HCT116 (cell line): ENCODE measurements at regions not wholly inside any gene's neighbourhood (a gene's known extent, or its start where the extent isn't known, plus 50 kb on each side); places are given as distances from the start of the nearest gene placed in this dataset.

Source experiments
- ATAC-seq: fragments of 200-7000 bp; cut with Tn5 transposase; 2 replicates; pipeline ENCODE4 v1.9.1; 2020; ENCODE audit warnings: mild to moderate bottlenecking, moderate library complexity
- BruUV-seq: library from RNA; stranded (reverse); fragments of 400-500 nt; replicated peaks from 2 replicates; lab custom pipeline; 2021; lab: Mats Ljungman, UMichigan
- CTCF ChIA-PET: fragments of 300-600 bp; sonication (Branson Sonifier 250); formaldehyde crosslinking; loops from one replicate; lab custom pipeline; 2021; ENCODE audit warnings: antibody characterized with exemption; lab: Charles Lee
- POLR2A ChIA-PET: fragments of 300-600, 350-600 bp; sonication (Branson Sonifier 250); formaldehyde crosslinking; loops from one replicate; lab custom pipeline; 2021; ENCODE audit warnings: antibody characterized with exemption; lab: Charles Lee
- RAD21 ChIA-PET, 2 experiments: fragments of 300-600 bp; sonication (Branson Sonifier 250); formaldehyde crosslinking; loops; one replicate each; lab custom pipeline; 2023; ENCODE audit warnings: low total read pairs in 2 of 2; ENCODE audit not compliant: uncharacterized antibody in 2 of 2, unreplicated experiment in 2 of 2, low non-redundant PET in 1 of 2; lab: Charles Lee
- DNase-seq: peaks from one replicate; pipeline ENCODE4 v3.0.0-alpha.2; 2010; ENCODE audit warnings: low read depth, low spot score
- H2AFZ ChIP-seq: fragments of 200-600 bp; shearing (Covaris generic), sonication (generic); 2 replicates; pipeline ENCODE4 v1.6.1; 2017; ENCODE audit warnings: low read depth, mixed run types, mixed read lengths, antibody characterized with exemption, low read length; ENCODE audit not compliant: poor library complexity, severe bottlenecking
- H3K27ac ChIP-seq: 2 replicates; pipeline ENCODE4 v1.5.1; 2012; ENCODE audit warnings: low read depth, low read length
- H3K27me3 ChIP-seq: fragments of 200-600 bp; sonication (generic); 2 replicates; pipeline ENCODE4 v1.6.1; 2016; ENCODE audit warnings: mixed run types, low read length, mixed read lengths; ENCODE audit not compliant: insufficient read depth
- H3K36me3 ChIP-seq, 2 experiments: fragments of 200-500 bp in 1 of 2; fragments of 200-600 bp in 1 of 2; sonication (Bioruptor generic) in 1 of 2; sonication (generic) in 1 of 2; 2 replicates each; pipeline versions ENCODE4 v1.5.1 to v1.6.1; 2014 to 2016; ENCODE audit warnings: low read length in 2 of 2, inconsistent platforms in 1 of 2, mixed read lengths in 1 of 2, mixed run types in 1 of 2; ENCODE audit not compliant: insufficient read depth in 2 of 2, control insufficient read depth in 1 of 2
- H3K4me1 ChIP-seq, 2 experiments: fragments of 200-600 bp in 1 of 2; sonication (generic) in 1 of 2; 2 replicates each; pipeline versions ENCODE4 v1.5.1 to v1.6.1; 2012 to 2017; ENCODE audit warnings: low read length in 2 of 2, inconsistent platforms in 1 of 2, mild to moderate bottlenecking in 1 of 2, mixed read lengths in 1 of 2, mixed run types in 1 of 2, moderate library complexity in 1 of 2; ENCODE audit not compliant: insufficient read depth in 2 of 2, control insufficient read depth in 1 of 2
- H3K4me2 ChIP-seq: fragments of 200-600 bp; sonication (generic); 2 replicates; pipeline ENCODE4 v1.6.1; 2017; ENCODE audit warnings: mixed run types, low read length, mixed read lengths
- H3K4me3 ChIP-seq, 2 experiments: fragments of 200-600 bp in 1 of 2; sonication (generic) in 1 of 2; replicated peaks in 1 of 2; 2 replicates each; pipeline ENCODE4 v1.5.1; 2011 to 2016; ENCODE audit warnings: low read length in 2 of 2, control low read depth in 1 of 2, low read depth in 1 of 2, mild to moderate bottlenecking in 1 of 2, mixed read lengths in 1 of 2, mixed run types in 1 of 2
- H3K79me2 ChIP-seq: fragments of 200-600 bp; sonication (generic); 2 replicates; pipeline ENCODE4 v1.6.1; 2017; ENCODE audit warnings: mild to moderate bottlenecking, mixed run types, low read length, moderate library complexity, mixed read lengths; ENCODE audit not compliant: insufficient read depth
- H3K9ac ChIP-seq: fragments of 200-600 bp; sonication (generic); 2 replicates; pipeline ENCODE4 v1.6.1; 2016; ENCODE audit warnings: low read length, mixed read lengths
- H3K9me2 ChIP-seq: fragments of 200-600 bp; sonication (generic), shearing (Covaris generic); 2 replicates; pipeline ENCODE4 v1.6.1; 2017; ENCODE audit warnings: mixed run types, mild to moderate bottlenecking, moderate library complexity; ENCODE audit not compliant: insufficient read depth
- H3K9me3 ChIP-seq, 2 experiments: fragments of 200-500 bp in 1 of 2; fragments of 200-600 bp in 1 of 2; sonication (Bioruptor generic) in 1 of 2; sonication (generic) in 1 of 2; 2 replicates each; pipeline ENCODE4 v1.6.1; 2014 to 2017; ENCODE audit warnings: low read length in 2 of 2, mixed read lengths in 2 of 2, inconsistent platforms in 1 of 2, low read depth in 1 of 2, mild to moderate bottlenecking in 1 of 2, mixed run types in 1 of 2, moderate library complexity in 1 of 2; ENCODE audit not compliant: control insufficient read depth in 1 of 2, insufficient read depth in 1 of 2
- H4K20me1 ChIP-seq: fragments of 200-600 bp; sonication (generic), shearing (Covaris generic); 2 replicates; pipeline ENCODE4 v1.6.1; 2017; ENCODE audit warnings: mixed run types, mild to moderate bottlenecking, moderate library complexity; ENCODE audit not compliant: insufficient read depth
- CBX3 ChIP-seq: IDR thresholded peaks from 2 replicates; pipeline ENCODE4 v1.6.1; 2012; ENCODE audit warnings: low read depth
- CEBPB ChIP-seq: IDR thresholded peaks from 2 replicates; pipeline ENCODE4 v1.6.1; 2012; ENCODE audit warnings: low read depth
- CTCF ChIP-seq, 3 experiments: fragments of 200-600 bp in 1 of 3; sonication (generic) in 1 of 3; IDR thresholded peaks in 2 of 3; conservative IDR thresholded peaks in 1 of 3; 2 replicates each; pipeline ENCODE4 v1.5.1; 2012 to 2017; ENCODE audit warnings: low read depth in 2 of 3, low read length in 2 of 3, antibody characterized with exemption in 1 of 3, borderline replicate concordance in 1 of 3, control low read depth in 1 of 3, mild to moderate bottlenecking in 1 of 3, mixed read lengths in 1 of 3, mixed run types in 1 of 3, moderate library complexity in 1 of 3; ENCODE audit not compliant: insufficient read depth in 1 of 3
- EGR1 ChIP-seq: IDR thresholded peaks from 2 replicates; pipeline ENCODE4 v1.6.1; 2012; ENCODE audit warnings: low read depth
- ELF1 ChIP-seq: IDR thresholded peaks from 2 replicates; pipeline ENCODE4 v1.6.1; 2012; ENCODE audit warnings: low read depth, borderline replicate concordance
- EZH2 ChIP-seq: fragments of 200-600 bp; sonication (generic); IDR thresholded peaks from 2 replicates; pipeline ENCODE4 v1.6.1; 2017; ENCODE audit warnings: antibody characterized with exemption, mixed run types
- EZH2phosphoT487 ChIP-seq: fragments of 200-600 bp; IDR thresholded peaks from 2 replicates; pipeline ENCODE4 v1.6.1; 2018; ENCODE audit warnings: antibody characterized with exemption, borderline replicate concordance
- FOSL1 ChIP-seq: IDR thresholded peaks from 2 replicates; pipeline ENCODE4 v1.6.1; 2012; ENCODE audit warnings: low read depth
- JUND ChIP-seq: IDR thresholded peaks from 2 replicates; pipeline ENCODE4 v1.6.1; 2012
- MAX ChIP-seq: IDR thresholded peaks from 2 replicates; pipeline ENCODE4 v1.6.1; 2012
- POLR2A ChIP-seq: IDR thresholded peaks from 2 replicates; pipeline ENCODE4 v1.7.0; 2011; ENCODE audit warnings: borderline replicate concordance; ENCODE audit not compliant: insufficient read depth, insufficient read length; ENCODE audit errors: extremely low read depth
- POLR2AphosphoS5 ChIP-seq: IDR thresholded peaks from 2 replicates; pipeline ENCODE4 v1.6.1; 2011; ENCODE audit warnings: mild to moderate bottlenecking, low read depth, low read length, moderate library complexity
- RAD21 ChIP-seq: IDR thresholded peaks from 2 replicates; pipeline ENCODE4 v1.6.1; 2012; ENCODE audit warnings: low read depth, mild to moderate bottlenecking
- REST ChIP-seq: IDR thresholded peaks from 2 replicates; pipeline ENCODE4 v1.6.1; 2012; ENCODE audit warnings: low read depth
- SIN3A ChIP-seq: IDR thresholded peaks from 2 replicates; pipeline ENCODE4 v1.6.1; 2012; ENCODE audit warnings: low read depth
- TCF7L2 ChIP-seq: IDR thresholded peaks from 2 replicates; pipeline ENCODE4 v1.7.0; 2011; ENCODE audit warnings: borderline replicate concordance, inconsistent platforms; ENCODE audit not compliant: insufficient read depth, insufficient read length; ENCODE audit errors: extremely low read depth
- ZNF274 ChIP-seq: fragments of 200-500 bp; sonication (Bioruptor generic); IDR thresholded peaks from 2 replicates; pipeline ENCODE4 v1.6.1; 2014; ENCODE audit warnings: mild to moderate bottlenecking, low read depth, low read length, inconsistent platforms
- intact Hi-C: fragments of 100-400 bp; cut with micrococcal nuclease; formaldehyde crosslinking; loops from 2 replicates; pipeline ENCODE4 v1.10.0; 2022

- no peaks in the 10 kb centered on the region for H3K27me3 ChIP-seq
- no peaks in the 10 kb centered on the region for H4K20me1 ChIP-seq
- no peak overlapping the region for H3K4me2 ChIP-seq
- no peak overlapping the region for H3K4me3 ChIP-seq
- no peak overlapping the region for H3K27ac ChIP-seq
- H3K9ac ChIP-seq, result no peak overlapping the region
- ChIA-PET RAD21 (no interaction called here), POLR2A (no interaction called here), CTCF (no interaction called here)
- no peaks in the 10 kb centered on the region for H3K36me3 ChIP-seq
- no peak overlapping the region for H2AFZ ChIP-seq
- ATAC-seq (no peak), DNase-seq (no peak)
- no peaks in the 10 kb centered on the region for H3K4me1 ChIP-seq
- H3K79me2 ChIP-seq, result no peaks in the 10 kb centered on the region
- intact Hi-C loops, result no loop called here
- H3K9me2 ChIP-seq, result no peaks in the 10 kb centered on the region
- H3K9me3 ChIP-seq, result no peaks in the 10 kb centered on the region
- no TSS peak for BruUV-seq
- TF ChIP-seq REST (no peak), EZH2 (no peak), TCF7L2 (no peak), CEBPB (no peak), RAD21 (no peak), EZH2phosphoT487 (no peak), JUND (no peak), POLR2A (no peak), ELF1 (no peak), ZNF274 (no peak), CBX3 (no peak), EGR1 (no peak), FOSL1 (no peak), MAX (no peak), CTCF (IDR thresholded peaks at IDR 0.05 in 2 of 3, conservative IDR thresholded peaks at IDR 0.05 in 1 of 3; ENCODE audit: borderline replicate concordance in 1 of 3, insufficient read depth in 1 of 3, low read depth in 2 of 3, low read length in 2 of 3) (no peak), POLR2AphosphoS5 (no peak), SIN3A (no peak)
Measured at GRCh38 chr2:57386305-57386704, 660.3 kb upstream of the VRK2 start.
